GM18520 (cell line): ENCODE measurements at regions not wholly inside any gene's neighbourhood (a gene's known extent, or its start where the extent isn't known, plus 50 kb on each side); places are given as distances from the start of the nearest gene placed in this dataset.
"Not testable (repeated sequence)": the region's sequence is repeated elsewhere in the genome, so short reads cannot be mapped to it uniquely, and the experiment has no call there.

ENCODE experiments used
- ATAC-seq: cut with Tn5 transposase; IDR thresholded peaks from one replicate; pipeline ENCODE4 v1.9.1; 2021; ENCODE audit not compliant: unreplicated experiment

DNA sequence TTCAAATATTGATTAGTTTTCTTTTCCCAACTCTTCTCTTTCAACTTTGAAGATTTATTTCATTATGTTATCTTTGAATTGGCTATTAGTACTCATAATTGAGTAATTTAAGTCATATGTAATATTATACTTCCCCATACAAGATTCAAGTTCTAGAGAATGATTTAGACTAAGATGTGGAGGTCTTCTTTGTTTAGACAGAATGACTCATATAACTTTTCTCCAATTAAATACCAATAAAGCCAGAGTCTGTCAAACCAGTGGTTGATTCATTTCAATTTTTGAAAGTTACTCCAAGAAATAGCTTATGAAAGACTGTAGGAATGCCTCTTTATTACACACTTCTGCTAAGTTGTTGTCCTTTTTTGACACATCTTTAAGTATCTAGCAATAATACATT lies 115.8 kb upstream of the SLC35F3 start:
- ATAC-seq = no peak

DNA sequence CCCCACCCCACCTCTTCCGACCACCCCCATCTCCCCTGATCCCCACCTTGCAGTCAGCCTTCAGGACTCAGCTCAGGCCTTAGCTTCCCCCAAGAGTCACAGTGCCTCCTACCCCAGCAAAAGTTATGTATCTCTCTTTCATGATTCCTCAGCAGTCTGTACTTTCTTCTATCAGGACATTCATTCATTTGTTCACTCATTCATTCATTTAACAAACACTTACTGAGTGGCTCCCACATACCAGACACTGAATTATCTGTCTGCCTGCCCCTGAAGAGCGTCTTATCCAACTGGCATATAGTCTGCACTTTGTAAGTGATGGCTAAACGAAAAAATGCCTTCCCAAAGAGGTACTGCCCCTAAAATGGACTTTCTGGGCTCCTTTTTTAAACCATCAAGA lies 114.4 kb upstream of the SLC35F3 start:
- ATAC-seq = no peak

DNA sequence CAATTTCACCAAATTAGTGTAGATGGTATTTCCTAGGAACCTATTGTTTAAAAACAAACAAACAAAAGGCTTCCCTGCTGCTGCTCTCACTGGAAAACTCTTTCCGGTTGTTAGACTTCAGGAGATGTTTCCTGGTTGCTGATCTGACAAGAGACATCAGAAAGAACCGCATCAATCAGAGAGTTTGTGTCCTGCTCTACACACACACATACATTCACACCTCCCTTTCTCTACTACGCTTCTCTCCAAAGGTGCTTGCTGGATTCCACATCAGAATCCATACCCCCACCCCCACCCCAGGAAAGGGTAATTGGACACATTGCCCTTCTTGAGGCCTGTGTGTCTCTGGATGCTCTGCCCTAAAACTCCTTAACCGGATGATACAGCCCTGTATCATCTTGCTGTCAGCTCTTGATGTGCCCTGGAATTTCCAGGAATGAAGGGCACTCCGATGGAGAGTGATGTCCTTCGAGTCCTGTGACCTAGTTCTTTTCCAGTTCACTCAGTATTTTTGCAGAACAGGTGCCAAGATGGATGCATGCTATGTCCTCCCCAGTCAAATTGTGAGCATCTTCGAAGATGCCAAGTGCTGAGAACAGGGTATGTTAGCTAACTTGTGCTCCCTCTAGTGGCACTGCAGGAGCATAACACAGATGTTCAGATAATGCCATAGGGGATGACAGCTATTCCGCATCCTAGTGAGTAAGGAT lies 113.7 kb upstream of the SLC35F3 start:
- ATAC-seq = peak; percentile 64

DNA sequence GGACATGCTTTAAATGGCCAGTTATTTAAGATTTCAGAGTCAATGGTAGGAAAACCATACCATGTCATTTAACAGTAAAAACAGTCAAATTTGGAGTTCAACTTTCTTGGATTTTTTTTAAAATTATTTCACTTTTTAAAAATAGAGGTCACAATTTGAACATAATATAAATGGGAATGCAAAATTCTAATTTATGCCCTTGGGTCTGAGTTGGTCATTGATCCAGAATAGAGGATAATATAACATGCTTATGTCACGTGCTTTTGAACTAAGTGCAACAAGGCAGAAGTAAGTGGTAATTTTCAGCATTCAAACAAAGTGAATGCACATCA lies 113.1 kb upstream of the SLC35F3 start:
- ATAC-seq = no peak

DNA sequence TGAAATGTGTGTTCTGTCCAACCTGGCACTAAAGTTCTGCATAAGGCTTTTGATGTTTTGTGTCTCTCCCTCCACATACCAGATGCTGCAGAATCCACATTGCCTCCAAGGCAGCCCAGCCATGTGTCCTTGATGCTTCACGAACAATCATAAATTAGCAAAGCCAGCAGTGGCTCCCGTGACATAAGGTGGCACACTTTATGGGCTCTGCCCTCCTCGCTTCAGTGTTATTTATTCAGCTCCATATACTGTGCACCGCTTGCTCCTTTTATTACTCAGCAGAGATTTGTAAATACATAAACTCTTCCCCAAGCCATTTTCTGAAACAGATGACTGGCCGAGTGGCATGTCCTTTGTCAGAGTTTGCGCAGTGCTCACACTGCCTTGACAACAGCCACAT lies 112.8 kb upstream of the SLC35F3 start:
- no peak for ATAC-seq

DNA sequence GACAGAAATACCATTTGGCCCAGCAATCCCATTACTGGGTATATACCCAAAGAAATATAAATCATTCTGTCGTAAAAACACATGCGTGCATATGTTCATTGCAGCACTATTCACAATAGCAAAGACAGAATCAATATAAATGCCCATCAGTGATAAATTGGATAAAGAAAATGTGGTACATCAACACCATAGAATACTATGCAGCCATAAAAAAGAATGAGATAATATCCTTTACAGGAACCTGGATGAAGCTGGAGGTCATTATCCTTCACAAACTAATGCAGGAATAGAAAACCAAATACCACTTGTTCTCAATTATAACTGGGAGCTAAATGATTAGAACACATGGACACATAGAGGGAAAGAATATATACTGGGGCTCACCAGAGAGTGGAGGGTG lies 109.6 kb upstream of the SLC35F3 start:
- ATAC-seq = no peak

DNA sequence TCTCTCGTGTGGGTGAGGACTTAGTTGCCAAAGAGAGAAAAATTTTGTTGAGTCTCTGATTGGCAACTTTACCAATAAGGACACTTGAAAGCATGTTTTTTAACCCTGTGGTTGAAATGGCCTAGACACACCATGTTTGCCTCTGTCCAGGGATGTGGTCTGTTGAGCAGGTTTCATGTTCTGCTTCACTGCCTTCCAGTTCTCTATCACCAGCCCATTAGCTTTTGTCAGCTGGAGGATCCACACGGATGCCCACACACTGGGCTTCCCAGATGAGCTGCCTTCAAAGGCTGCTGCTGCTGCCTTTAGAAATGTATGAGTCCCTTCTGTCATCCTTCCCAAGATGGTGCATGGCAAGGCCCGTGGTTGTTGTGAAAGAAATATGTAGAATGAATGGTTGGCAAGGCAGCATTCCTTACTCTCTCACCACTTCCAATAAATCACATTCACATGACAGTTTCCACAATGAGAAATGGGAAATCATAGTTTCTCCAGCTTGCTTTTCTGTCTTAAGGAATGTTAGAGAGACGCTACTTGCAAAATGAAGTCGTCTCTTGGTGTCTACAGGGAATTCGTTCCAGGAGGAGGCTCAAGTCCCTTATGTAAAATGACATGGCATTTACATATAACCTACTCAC lies 108.2 kb upstream of the SLC35F3 start:
- ATAC-seq = no peak

DNA sequence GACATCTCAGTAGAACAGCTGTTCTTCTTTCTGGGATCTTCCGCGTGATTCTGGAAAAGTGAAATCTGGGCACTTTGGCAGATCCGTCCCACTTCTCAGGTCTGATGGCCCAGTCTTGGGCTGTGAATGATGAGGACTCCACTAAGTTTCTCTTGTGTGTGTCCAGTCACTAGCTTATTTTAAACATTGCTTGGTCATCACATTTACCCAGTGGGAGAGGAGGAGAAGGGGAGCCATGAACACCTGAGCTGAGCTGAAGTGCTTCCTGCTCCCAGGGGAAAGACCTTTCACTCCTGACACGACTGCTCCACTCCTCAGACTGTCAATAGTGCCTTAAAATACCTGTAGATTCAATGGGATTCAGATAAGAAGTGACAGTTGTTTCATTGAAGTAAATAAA lies 101.9 kb upstream of the SLC35F3 start:
- no peak for ATAC-seq

DNA sequence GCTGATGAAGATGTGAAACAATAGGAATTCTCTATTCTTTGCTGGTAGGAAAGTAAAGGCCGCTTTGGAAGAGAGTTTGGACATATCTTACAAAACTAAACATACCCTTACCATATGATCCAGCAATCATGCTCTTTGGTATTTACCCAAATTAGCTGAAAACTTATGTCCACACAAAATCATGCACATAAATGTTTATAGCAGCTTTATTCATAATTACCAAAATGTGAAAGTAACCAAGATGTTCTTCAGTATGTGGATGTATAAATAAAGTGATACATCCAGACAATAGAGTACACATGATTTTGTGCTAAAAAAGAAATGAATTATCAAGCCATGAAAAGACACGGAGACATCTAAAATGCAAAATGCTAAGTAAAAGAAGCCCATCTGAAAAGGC lies 98.7 kb upstream of the SLC35F3 start:
- no peak for ATAC-seq

DNA sequence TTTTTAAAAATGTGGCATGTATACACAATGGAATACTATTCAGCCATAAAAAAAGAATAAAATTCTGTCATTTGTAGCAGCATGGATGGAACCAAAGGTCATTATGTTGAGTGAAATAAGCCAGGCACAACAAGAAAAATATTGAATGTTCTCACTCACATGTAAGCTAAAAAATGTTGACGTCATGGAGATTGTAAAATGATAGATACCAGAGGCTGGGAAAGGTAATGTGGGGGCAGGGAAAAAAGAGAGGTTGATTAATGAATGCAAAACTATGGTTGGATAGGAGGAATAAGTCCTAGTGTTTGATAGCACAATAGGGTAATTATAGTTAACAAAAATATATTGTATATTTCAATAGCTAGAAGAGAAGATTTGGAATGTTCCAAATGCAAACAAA lies 89.1 kb upstream of the SLC35F3 start:
- no peak for ATAC-seq

DNA sequence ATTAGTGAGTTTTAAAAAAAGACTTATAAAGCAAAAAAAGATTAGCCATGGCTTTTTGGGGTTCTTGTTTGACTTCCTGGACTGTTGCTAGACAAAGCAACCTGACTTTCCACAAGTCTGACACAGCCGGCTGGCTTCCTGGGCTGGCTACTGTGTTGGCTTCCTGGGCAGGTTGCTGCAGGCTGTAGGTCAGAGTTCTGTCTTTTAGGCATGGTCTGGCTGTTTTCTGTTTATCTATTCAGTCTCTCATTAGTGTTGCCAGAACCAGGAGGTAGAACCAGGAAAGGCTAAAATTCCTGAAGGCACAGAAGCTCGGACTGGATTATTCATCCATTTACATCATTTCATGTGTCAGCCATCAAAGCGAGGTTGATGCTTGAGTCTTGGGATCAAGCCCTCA lies 88.6 kb upstream of the SLC35F3 start:
- no peak for ATAC-seq

DNA sequence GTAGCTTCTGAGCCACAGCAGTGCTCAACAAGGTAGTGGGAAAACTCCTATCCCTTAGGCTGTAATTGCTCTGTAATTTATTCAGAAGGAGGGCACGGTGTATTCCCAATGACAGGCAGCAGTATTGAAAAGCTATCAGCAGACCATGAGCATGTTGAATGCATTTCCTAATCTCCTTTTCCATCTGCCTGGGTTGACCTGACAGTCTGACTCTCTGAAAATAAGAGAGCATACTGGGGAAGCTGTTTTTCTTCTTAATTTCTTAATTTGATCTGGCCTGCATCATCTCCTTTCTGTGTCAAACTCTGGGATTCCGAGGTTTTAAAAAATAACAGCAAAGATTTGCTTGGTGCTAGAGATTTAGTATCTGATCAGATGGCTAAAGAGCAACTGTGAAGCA lies 88.1 kb upstream of the SLC35F3 start:
- ATAC-seq = no peak

DNA sequence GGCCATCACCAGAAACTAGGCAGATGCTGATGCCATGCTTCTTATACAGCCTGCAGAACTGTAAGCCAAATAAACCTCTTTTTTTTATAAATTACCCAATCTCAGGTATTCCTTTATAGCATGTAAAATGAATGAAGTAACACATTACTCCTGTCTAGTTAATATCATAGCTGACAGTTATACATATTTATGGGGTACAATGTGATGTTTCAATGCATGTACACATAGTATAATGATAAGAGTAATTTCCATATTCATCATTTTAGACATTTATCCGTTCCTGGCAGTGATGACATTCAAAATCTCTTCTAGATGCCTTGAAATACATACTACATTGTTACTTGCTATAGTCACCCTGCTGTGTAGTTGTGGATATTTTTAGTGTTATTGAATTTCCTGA lies 85.4 kb upstream of the SLC35F3 start:
- ATAC-seq = no peak

DNA sequence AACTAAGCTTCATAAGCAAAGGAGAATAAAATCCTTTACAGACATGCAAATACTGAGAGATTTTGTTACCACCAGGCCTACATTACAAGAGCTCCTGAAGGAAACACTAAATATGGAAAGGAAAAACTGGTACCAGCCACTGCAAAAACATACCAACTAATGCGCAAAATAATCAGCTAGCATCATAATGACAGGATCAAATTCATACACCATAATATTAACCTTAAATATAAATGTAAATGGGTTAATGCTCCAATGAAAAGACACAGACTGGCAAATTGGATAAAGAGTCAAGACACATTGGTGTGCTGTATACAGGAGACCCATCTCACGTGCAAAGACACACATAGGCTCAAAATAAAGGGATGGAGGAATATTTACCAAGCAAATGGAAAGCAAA lies 80.3 kb upstream of the SLC35F3 start:
- not testable (repeated sequence) for ATAC-seq

DNA sequence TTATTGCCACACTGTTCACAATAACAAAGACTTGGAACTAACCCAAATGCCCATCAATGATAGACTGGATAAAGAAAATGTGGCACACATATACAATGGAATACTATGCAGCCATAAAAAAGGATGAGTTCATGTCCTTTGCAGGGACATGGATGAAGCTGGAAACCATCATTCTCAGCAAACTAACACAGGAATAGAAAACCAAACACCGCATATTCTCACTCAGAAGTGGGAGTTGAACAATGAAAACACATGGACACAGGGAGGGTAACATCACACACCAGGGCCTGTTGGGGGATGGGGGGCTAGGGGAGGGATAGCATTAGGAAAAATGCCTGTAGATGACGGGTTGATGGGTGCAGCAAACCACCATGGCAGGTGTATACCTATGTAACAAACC lies 76.5 kb upstream of the SLC35F3 start:
- not testable (repeated sequence) for ATAC-seq

DNA sequence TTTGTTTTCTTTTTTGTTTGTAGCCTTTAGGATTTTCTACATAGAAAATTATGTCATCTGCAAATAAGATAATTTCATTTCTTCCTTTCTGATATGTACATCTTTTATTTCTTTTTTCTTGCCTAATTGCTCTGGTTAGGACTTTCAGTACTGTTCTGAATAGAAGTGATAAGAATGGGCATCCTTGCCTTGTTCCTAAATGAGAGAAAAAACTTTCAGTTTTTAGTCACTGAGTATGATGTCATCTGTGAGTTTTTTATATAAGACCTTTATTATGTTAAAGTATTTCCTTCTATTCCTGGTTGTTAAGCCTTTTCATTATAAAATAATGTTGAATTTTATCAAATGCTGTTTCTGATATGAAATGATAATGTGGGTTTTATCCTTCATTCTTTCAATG lies 76.0 kb upstream of the SLC35F3 start:
- ATAC-seq = no peak

DNA sequence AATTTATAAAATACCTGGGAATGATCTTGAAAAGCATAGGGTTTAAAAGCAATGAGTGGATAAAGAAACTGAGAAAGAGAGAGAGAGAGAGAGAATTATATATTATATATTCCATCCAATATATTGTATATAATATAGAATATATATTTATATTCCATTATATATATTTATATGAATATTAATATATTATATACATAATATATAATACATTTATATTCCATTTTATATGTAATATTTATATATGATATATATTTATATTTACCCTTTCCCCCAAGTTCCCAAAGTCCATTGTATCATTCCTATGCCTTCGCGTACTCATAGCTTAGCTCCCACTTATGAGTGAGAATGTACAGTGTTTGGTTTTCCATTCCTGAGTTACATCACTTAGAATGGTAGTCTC lies 69.9 kb upstream of the SLC35F3 start:
- no peak for ATAC-seq

DNA sequence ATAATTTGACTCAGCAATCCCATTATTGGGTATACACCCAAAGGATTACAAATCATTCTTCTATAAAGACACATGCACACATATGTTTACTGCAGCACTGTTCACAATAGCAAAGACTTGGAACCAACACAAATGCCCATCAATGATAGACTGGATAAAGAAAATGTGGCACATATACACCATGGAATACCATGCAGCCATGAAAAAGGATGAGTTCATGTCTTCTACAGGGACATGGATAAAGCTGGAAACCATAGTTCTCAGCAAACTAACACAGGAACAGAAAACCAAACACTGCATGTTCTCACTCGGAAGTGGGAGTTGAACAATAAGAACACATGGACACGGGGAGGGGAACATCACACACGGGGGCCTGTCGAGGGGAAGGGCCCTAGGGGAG lies 66.3 kb upstream of the SLC35F3 start:
- ATAC-seq = not testable (repeated sequence)

DNA sequence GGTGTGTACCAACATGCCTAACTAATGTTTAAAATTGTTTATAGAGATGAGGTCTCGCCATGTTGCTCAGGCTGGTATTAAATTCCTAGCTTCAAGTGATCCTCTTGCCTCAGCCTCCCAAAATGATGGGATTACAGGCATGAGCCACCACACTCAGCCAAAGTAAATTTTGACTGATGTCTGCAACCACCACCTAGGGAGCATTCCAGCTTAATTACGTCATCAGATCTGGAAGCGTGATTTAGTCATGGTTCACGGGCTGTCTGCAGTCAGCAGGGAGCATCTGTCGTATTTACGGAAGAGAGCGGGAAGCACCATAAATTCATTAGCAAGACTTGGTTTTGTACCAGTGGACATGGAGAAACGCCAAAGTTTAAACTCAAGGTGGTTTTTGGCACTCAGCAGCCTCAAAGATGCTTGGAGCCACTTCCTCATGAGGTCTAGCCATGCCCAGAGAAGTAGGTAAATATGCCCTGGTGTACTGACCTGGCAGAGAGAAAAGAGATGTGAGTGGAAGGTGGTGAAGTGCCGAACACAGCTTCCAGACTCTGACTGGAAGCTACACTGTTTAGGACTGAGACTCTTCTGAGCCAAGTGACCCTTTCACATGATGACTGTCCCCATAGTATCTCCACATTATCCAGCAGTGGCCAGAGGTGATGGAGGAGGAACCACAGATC lies 60.8 kb upstream of the SLC35F3 start:
- no peak for ATAC-seq

DNA sequence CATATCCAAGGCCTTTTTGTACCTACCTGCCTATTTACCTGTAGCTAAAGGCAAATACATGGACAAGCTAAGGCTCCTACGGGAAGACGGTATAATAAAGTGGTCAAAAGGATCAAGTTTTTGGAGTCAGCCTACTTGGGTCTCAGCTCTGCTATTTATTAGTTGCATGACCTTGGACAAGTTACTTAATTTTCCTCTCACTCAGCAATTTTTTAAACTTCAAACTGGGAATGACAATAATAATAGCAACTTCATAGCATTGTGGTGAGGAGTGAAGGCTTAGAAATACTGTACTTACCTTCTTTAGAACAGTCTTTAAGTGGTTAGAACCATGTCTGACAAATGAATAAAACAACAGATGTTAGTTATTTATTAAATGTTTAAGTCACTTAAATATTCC lies 60.2 kb upstream of the SLC35F3 start:
- ATAC-seq = no peak

DNA sequence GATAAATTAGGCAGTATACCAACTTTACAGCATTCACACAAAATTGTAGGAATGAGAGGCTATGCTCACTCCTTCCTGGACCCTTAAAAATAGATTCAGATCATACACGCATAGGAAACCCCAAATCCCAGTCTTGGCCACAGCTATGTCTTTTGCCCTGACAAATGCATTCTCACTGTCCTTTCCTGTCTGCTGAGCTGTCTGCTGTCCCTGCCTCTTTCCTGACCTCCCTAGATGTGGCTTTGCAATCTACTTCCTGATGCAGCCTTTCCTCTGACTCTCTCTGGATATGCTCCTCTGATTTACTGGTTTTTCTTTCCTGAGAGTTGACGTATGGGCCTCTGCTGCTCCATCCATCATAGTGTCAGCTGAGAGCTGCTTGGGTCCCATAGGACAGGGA lies 59.8 kb upstream of the SLC35F3 start:
- no peak for ATAC-seq
